ENCODE measurements at regions not wholly inside any gene's neighbourhood (a gene's known extent, or its start where the extent isn't known, plus 50 kb on each side); places are given as distances from the start of the nearest gene placed in this dataset.

- DNase-seq (ENCODE audit: extremely low spot score in 2 of 2) = no peak
- Histone ChIP-seq H3K27me3 (no peaks in the 10 kb centered on the region), H3K4me1 (no peaks in the 10 kb centered on the region), H3K9me3 (no peaks in the 10 kb centered on the region), H3K36me3 (no peaks in the 10 kb centered on the region), H3K4me3 (no peak overlapping the region), H3K27ac (no peak overlapping the region)
- intact Hi-C loops (cut with DNase I) = no loop called here
- TF ChIP-seq CTCF (IDR thresholded peaks at IDR 0.05) = no peak
- no peak for TF ChIP-seq POLR2A (IDR thresholded peaks at IDR 0.05)
- TF ChIP-seq POLR2AphosphoS5 (IDR thresholded peaks at IDR 0.05; ENCODE audit: insufficient read depth in 1 of 2, low read depth in 1 of 2) = no peak
Measured at GRCh38 chr10:34024693-34025425, 690.4 kb upstream of the NRP1 start.

- intact Hi-C loops (cut with DNase I) = no loop called here
- H3K27ac ChIP-seq = no peak overlapping the region
- H3K9me3 ChIP-seq = no peaks in the 10 kb centered on the region
- H3K27me3 ChIP-seq = no peaks in the 10 kb centered on the region
- H3K4me1 ChIP-seq = no peaks in the 10 kb centered on the region
- no peak overlapping the region for H3K4me3 ChIP-seq
- TF ChIP-seq POLR2AphosphoS5 (IDR thresholded peaks at IDR 0.05; ENCODE audit: insufficient read depth in 1 of 2, low read depth in 1 of 2) (no peak), CTCF (IDR thresholded peaks at IDR 0.05) (no peak), POLR2A (IDR thresholded peaks at IDR 0.05) (no peak)
- H3K36me3 ChIP-seq = no peaks in the 10 kb centered on the region
- no peak for DNase-seq (ENCODE audit: extremely low spot score in 2 of 2)
Measured at GRCh38 chr10:34024282-34024681, 689.8 kb upstream of the NRP1 start.

GRCh38 chr10:34022195-34022594 lies 687.7 kb upstream of the NRP1 start:
- TF ChIP-seq CTCF (IDR thresholded peaks at IDR 0.05) = no peak
- TF ChIP-seq POLR2AphosphoS5 (IDR thresholded peaks at IDR 0.05; ENCODE audit: insufficient read depth in 1 of 2, low read depth in 1 of 2) = no peak
- no peak for TF ChIP-seq POLR2A (IDR thresholded peaks at IDR 0.05)
- Histone ChIP-seq H3K27ac (no peak overlapping the region), H3K36me3 (no peaks in the 10 kb centered on the region), H3K4me1 (no peaks in the 10 kb centered on the region), H3K27me3 (no peaks in the 10 kb centered on the region), H3K9me3 (no peaks in the 10 kb centered on the region), H3K4me3 (no peak overlapping the region)
- no peak for DNase-seq (ENCODE audit: extremely low spot score in 2 of 2)
- intact Hi-C loops (cut with DNase I) = no loop called here

GRCh38 chr10:34018784-34019183 lies 684.3 kb upstream of the NRP1 start:
- intact Hi-C loops (cut with DNase I) = no loop called here
- H3K27me3 ChIP-seq = no peaks in the 10 kb centered on the region
- no peaks in the 10 kb centered on the region for H3K9me3 ChIP-seq
- no peak overlapping the region for H3K27ac ChIP-seq
- no peak for DNase-seq (ENCODE audit: extremely low spot score in 2 of 2)
- H3K4me3 ChIP-seq = no peak overlapping the region
- no peaks in the 10 kb centered on the region for H3K36me3 ChIP-seq
- no peaks in the 10 kb centered on the region for H3K4me1 ChIP-seq
- TF ChIP-seq CTCF (IDR thresholded peaks at IDR 0.05) (no peak), POLR2A (IDR thresholded peaks at IDR 0.05) (no peak), POLR2AphosphoS5 (IDR thresholded peaks at IDR 0.05; ENCODE audit: insufficient read depth in 1 of 2, low read depth in 1 of 2) (no peak)

GRCh38 chr10:34018129-34018528 lies 683.7 kb upstream of the NRP1 start:
- Histone ChIP-seq H3K27me3 (no peaks in the 10 kb centered on the region), H3K4me1 (no peaks in the 10 kb centered on the region), H3K4me3 (no peak overlapping the region), H3K36me3 (no peaks in the 10 kb centered on the region), H3K27ac (no peak overlapping the region), H3K9me3 (no peaks in the 10 kb centered on the region)
- DNase-seq (ENCODE audit: extremely low spot score in 2 of 2) = no peak
- intact Hi-C loops (cut with DNase I) = no loop called here
- TF ChIP-seq POLR2A (IDR thresholded peaks at IDR 0.05) = no peak
- TF ChIP-seq POLR2AphosphoS5 (IDR thresholded peaks at IDR 0.05; ENCODE audit: insufficient read depth in 1 of 2, low read depth in 1 of 2) = no peak
- TF ChIP-seq CTCF (IDR thresholded peaks at IDR 0.05) = no peak
